Parathyroid adenoma (tissue), 2 donors: ENCODE measurements at regions not wholly inside any gene's neighbourhood (a gene's known extent, or its start where the extent isn't known, plus 50 kb on each side); places are given as distances from the start of the nearest gene placed in this dataset.
"Not testable (repeated sequence)": the region's sequence is repeated elsewhere in the genome, so short reads cannot be mapped to it uniquely, and the experiment has no call there.

Experiments
- H2AFZ ChIP-seq: fragments of 300-600 bp; sonication (generic); one replicate; pipeline ENCODE4 v1.7.0; 2017; ENCODE audit warnings: antibody characterized with exemption, mild to moderate bottlenecking
- H3K27ac ChIP-seq: fragments of 300-600 bp; sonication (generic); one replicate; pipeline ENCODE4 v1.7.0; 2017
- H3K27me3 ChIP-seq: fragments of 300-600 bp; sonication (generic); one replicate; pipeline ENCODE4 v1.7.0; 2017; ENCODE audit warnings: low read length; ENCODE audit not compliant: control insufficient read depth, insufficient read depth
- H3K36me3 ChIP-seq: fragments of 300-600 bp; sonication (generic); one replicate; pipeline ENCODE4 v1.7.0; 2017; ENCODE audit warnings: low read length; ENCODE audit not compliant: control insufficient read depth, insufficient read depth
- H3K4me1 ChIP-seq: fragments of 300-600 bp; sonication (generic); one replicate; pipeline ENCODE4 v1.7.0; 2017; ENCODE audit warnings: control low read depth
- H3K4me2 ChIP-seq: fragments of 300-600 bp; sonication (generic); one replicate; pipeline ENCODE4 v1.7.0; 2017; ENCODE audit warnings: low read length
- H3K4me3 ChIP-seq: fragments of 300-600 bp; sonication (generic); one replicate; pipeline ENCODE4 v1.7.0; 2017; ENCODE audit warnings: low read depth, low read length
- H3K79me2 ChIP-seq: fragments of 300-600 bp; sonication (generic); one replicate; pipeline ENCODE4 v1.7.0; 2017; ENCODE audit warnings: control low read depth
- H3K9ac ChIP-seq: fragments of 300-600 bp; sonication (generic); one replicate; pipeline ENCODE4 v1.7.0; 2017; ENCODE audit warnings: mild to moderate bottlenecking
- H3K9me3 ChIP-seq: fragments of 300-600 bp; sonication (generic); one replicate; pipeline ENCODE4 v1.7.0; 2017; ENCODE audit warnings: low read length; ENCODE audit not compliant: control insufficient read depth
- CTCF ChIP-seq: fragments of 300-600 bp; sonication (generic); IDR thresholded peaks from one replicate; pipeline ENCODE4 v1.7.0; 2017; ENCODE audit warnings: antibody characterized with exemption, mild to moderate bottlenecking
- donor health status: primary hyperparathyroidism.

- H3K4me2 ChIP-seq, result no peak overlapping the region
- no peaks in the 10 kb centered on the region for H3K36me3 ChIP-seq
- H3K9me3 ChIP-seq, result no peaks in the 10 kb centered on the region
- H3K4me3 ChIP-seq, result no peak overlapping the region
- no peak overlapping the region for H2AFZ ChIP-seq
- H3K27ac ChIP-seq, result no peak overlapping the region
- no peaks in the 10 kb centered on the region for H3K4me1 ChIP-seq
- H3K27me3 ChIP-seq, result no peaks in the 10 kb centered on the region
- H3K9ac ChIP-seq, result no peak overlapping the region
- no peaks in the 10 kb centered on the region for H3K79me2 ChIP-seq
- no peak for TF ChIP-seq CTCF
These were observed 1362.0 kb downstream of the CDH8 start for GRCh38 chr16:60674241-60674640.

- TF ChIP-seq CTCF, result no peak
- Histone ChIP-seq H3K79me2 (no peaks in the 10 kb centered on the region), H3K4me3 (no peak overlapping the region), H3K9ac (no peak overlapping the region), H3K27me3 (no peaks in the 10 kb centered on the region), H3K27ac (no peak overlapping the region), H3K9me3 (peaks cover 2% of the 10 kb centered on the region), H2AFZ (no peak overlapping the region), H3K4me1 (no peaks in the 10 kb centered on the region), H3K4me2 (no peak overlapping the region), H3K36me3 (no peaks in the 10 kb centered on the region)
These were observed 1380.6 kb downstream of the CDH8 start for GRCh38 chr16:60655514-60656153.

- Histone ChIP-seq H3K79me2 (no peaks in the 10 kb centered on the region), H2AFZ (no peak overlapping the region), H3K36me3 (no peaks in the 10 kb centered on the region), H3K9me3 (no peaks in the 10 kb centered on the region), H3K4me2 (no peak overlapping the region), H3K9ac (no peak overlapping the region), H3K4me1 (no peaks in the 10 kb centered on the region), H3K4me3 (no peak overlapping the region), H3K27me3 (no peaks in the 10 kb centered on the region), H3K27ac (no peak overlapping the region)
- no peak for TF ChIP-seq CTCF
These were observed 1384.9 kb downstream of the CDH8 start for GRCh38 chr16:60651346-60651745.

- no peak for TF ChIP-seq CTCF
- Histone ChIP-seq H3K36me3 (no peaks in the 10 kb centered on the region), H3K27ac (no peak overlapping the region), H3K4me3 (no peak overlapping the region), H3K27me3 (no peaks in the 10 kb centered on the region), H3K79me2 (no peaks in the 10 kb centered on the region), H3K9me3 (no peaks in the 10 kb centered on the region), H3K4me2 (no peak overlapping the region), H2AFZ (no peak overlapping the region), H3K4me1 (no peaks in the 10 kb centered on the region), H3K9ac (no peak overlapping the region)
These were observed 1387.9 kb downstream of the CDH8 start for GRCh38 chr16:60648290-60648689.

- not testable (repeated sequence) for H3K36me3 ChIP-seq, H3K4me3 ChIP-seq, H3K9me3 ChIP-seq, H2AFZ ChIP-seq, H3K4me1 ChIP-seq, H3K9ac ChIP-seq, H3K27me3 ChIP-seq, H3K27ac ChIP-seq, H3K79me2 ChIP-seq, H3K4me2 ChIP-seq
These were observed 1388.8 kb downstream of the CDH8 start for GRCh38 chr16:60647388-60647787.
